ENCODE measurements at regions not wholly inside any gene's neighbourhood (a gene's known extent, or its start where the extent isn't known, plus 50 kb on each side); places are given as distances from the start of the nearest gene placed in this dataset.

- DNase-seq, result no peak
Observed at GRCh38 chr11:130814440-130815096, 101.7 kb downstream of the SNX19 start.

DNA sequence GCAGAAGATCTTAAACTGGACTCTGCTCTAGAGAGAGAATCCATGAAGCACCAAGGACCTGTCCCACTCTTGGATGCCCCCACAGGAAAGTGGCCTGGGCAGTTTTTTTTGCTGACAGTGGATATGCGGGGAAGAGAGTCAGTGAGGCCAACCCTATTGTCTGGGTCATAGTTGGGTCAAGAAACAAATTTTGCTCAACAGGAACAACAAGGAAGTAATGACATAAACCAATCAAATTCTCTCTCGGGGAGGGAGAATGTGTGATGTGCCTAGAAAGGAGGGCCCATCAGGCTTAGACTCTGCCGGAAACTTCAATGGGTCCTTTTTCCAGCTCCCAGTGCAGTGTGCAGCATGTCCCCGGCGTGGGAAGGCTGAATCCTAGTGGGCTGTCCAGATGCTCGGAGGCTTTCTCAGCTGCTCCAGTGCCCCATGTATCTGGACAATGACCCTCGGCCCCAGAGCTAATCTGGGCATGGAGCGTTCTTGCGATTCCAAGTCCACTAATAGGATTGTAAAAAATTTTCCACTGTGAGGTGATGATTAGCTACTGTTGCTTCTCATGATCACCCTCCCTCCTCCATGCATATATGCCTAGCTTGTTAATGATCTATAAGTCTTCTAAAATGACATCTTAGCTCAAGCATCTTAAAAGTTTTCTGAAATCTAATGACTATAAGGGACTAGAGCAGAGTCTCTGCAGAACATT lies 101.0 kb downstream of the SNX19 start:
- DNase-seq, result no peak

- DNase-seq, result no peak
Observed at GRCh38 chr11:130815956-130816355, 100.3 kb downstream of the SNX19 start.

DNA sequence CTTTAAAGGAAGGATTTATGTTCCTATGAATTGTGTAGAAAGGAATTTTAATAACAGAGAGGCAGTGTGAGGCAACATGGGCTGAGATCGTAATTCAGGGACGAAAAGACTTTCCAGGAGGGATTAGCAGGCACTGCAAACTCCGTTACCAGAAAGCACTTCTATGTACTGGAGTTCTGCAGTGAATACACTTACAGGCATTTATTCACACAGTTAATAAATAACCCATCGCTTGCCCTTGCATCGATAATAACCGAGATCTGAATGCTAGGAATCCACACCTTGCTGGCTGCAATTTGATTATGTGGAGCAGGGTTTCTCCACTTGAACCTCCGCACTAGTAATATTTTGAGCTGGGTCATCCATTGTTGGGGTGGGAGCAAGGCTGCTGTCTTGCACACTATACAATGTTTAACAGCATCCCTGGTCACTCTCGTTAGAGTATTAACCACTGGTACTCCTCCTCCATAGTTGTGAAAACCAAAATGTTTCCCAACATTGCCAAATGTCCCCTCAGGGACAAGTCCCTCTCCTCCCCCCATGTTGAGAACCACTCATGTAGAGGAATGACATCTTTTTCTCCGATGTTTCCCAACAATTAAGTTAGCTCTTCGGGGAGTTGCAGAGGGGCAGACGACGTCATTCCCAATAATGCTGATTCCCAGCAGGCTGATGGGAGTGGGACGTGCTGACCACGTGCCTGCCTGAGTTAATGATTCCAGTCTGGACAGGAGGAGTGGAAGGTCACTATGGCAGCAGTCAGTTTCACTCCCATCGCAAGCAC lies 99.5 kb downstream of the SNX19 start:
- DNase-seq, result no peak

DNA sequence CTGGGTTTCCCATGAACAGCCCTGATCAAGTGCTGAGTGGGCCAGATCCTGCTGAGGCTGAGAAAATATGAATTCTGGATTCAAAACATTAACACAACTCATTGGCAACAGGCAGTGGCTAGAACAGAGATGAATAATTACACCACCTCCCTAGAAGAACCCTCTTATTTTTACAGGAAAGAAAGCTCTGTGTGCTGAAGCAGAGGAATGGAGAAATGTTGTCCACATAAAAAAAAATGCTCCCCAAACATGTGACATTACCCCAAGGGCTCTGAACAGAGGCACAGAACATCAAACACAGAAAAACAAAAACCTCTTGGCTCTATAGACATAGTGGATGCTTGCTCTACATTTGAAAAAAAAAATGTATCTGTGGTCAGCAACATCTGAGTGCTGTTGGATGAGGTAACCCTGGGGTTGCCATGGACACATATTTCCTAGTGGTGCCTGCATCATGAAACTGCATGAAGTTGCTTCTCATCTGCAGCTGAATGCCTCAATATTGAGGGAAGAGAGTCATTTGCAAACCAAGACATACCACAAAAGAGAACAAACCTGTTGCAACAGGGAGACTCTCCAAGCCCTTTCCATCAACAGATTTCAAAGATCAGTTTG lies 98.8 kb downstream of the SNX19 start:
- no peak for DNase-seq

GRCh38 chr11:130819625-130820024 lies 96.7 kb downstream of the SNX19 start:
- DNase-seq, result no peak

Data from NCI-H526 (cell line).